ENCODE measurements at regions not wholly inside any gene's neighbourhood (a gene's known extent, or its start where the extent isn't known, plus 50 kb on each side); places are given as distances from the start of the nearest gene placed in this dataset.

- TF ChIP-seq CTCF (IDR thresholded peaks at IDR 0.05 in 4 of 5, conservative IDR thresholded peaks at IDR 0.05 in 1 of 5) (no peak), POLR2A (IDR thresholded peaks at IDR 0.05) (no peak)
These were observed 72.2 kb downstream of the TMEM18 start for GRCh38 chr2:604854-605524.

All from gastrocnemius medialis (tissue), 4 donors.